Gastrocnemius medialis (tissue), 4 donors: ENCODE measurements at regions not wholly inside any gene's neighbourhood (a gene's known extent, or its start where the extent isn't known, plus 50 kb on each side); places are given as distances from the start of the nearest gene placed in this dataset.
"Not testable (repeated sequence)": the region's sequence is repeated elsewhere in the genome, so short reads cannot be mapped to it uniquely, and the experiment has no call there.

Source experiments
- ATAC-seq, 2 donors: fragments of 150-250 bp; one replicate each; pipeline ENCODE4 v1.9.1; 2016
- DNase-seq, 2 donors: peaks; one replicate each; pipeline ENCODE4 v3.0.0-alpha.2; 2019
- H3K27ac ChIP-seq, 4 donors: fragments of 200-600 bp; sonication (generic); 1 replicate in 1 of 4; 2 replicates in 3 of 4; pipeline ENCODE4 v1.5.1; 2016 to 2018; ENCODE audit warnings: mild to moderate bottlenecking in 2 of 4, moderate library complexity in 1 of 4
- H3K27me3 ChIP-seq, 3 donors: fragments of 200-600 bp; sonication (generic) in 2 of 3; 1 replicate in 1 of 3; 2 replicates in 2 of 3; pipeline versions ENCODE4 v1.5.1 to v1.6.0; 2016 to 2019; ENCODE audit warnings: mild to moderate bottlenecking in 1 of 3, moderate library complexity in 1 of 3
- H3K36me3 ChIP-seq, 2 donors: fragments of 200-600 bp; sonication (generic) in 1 of 2; one replicate each; pipeline ENCODE4 v1.5.1; 2017 to 2018
- H3K4me1 ChIP-seq, 2 donors: fragments of 200-600 bp; sonication (generic) in 1 of 2; one replicate each; pipeline ENCODE4 v1.5.1; 2016 to 2017; ENCODE audit warnings: mild to moderate bottlenecking in 2 of 2
- H3K4me3 ChIP-seq, 4 donors: fragments of 200-600 bp; sonication (generic) in 3 of 4; 1 replicate in 1 of 4; 2 replicates in 3 of 4; pipeline ENCODE4 v1.5.1; 2016 to 2019; ENCODE audit warnings: mild to moderate bottlenecking in 2 of 4
- H3K9me3 ChIP-seq, 3 donors: fragments of 200-600 bp; sonication (generic) in 2 of 3; 1 replicate in 1 of 3; 2 replicates in 2 of 3; pipeline ENCODE4 v1.5.1; 2016 to 2019
- POLR2A ChIP-seq, 2 donors: fragments of 450-650 bp; IDR thresholded peaks; one replicate each; pipeline ENCODE4 v1.6.1; 2017; ENCODE audit warnings: antibody characterized with exemption in 2 of 2, mild to moderate bottlenecking in 2 of 2, moderate library complexity in 2 of 2
- in situ Hi-C, 4 donors: fragments of 200-750 bp; cut with MboI; loops; one replicate each; pipeline versions ENCODE4 v1.15.0 to v1.8.0; 2017; ENCODE audit warnings: low sequenced_read_pairs in 4 of 4
- intact Hi-C: fragments of 100-400 bp; cut with DNase I; formaldehyde crosslinking; loops from one replicate; pipeline ENCODE4 v1.15.1; 2023; ENCODE audit warnings: low total_unique reads
- TF ChIP-seq, protein P1 (sequence below), 5 experiments: fragments of 450-650 bp in 3 of 5; fragments of 200-600 bp in 2 of 5; sonication (generic) in 2 of 5; IDR thresholded peaks in 4 of 5; conservative IDR thresholded peaks in 1 of 5; 1 replicate in 4 of 5; 2 replicates in 1 of 5; pipeline ENCODE4 v1.5.1; 2016 to 2019; ENCODE audit warnings: antibody characterized with exemption in 5 of 5, mild to moderate bottlenecking in 3 of 5, moderate library complexity in 3 of 5

- in situ Hi-C loops (no loop called here), intact Hi-C loops (no loop called here)
- H3K4me1 ChIP-seq = no peaks in the 10 kb centered on the region
- H3K27me3 ChIP-seq = no peaks in the 10 kb centered on the region
- TF ChIP-seq POLR2A (IDR thresholded peaks at IDR 0.05) = no peak
- TF ChIP-seq, protein P1, sequence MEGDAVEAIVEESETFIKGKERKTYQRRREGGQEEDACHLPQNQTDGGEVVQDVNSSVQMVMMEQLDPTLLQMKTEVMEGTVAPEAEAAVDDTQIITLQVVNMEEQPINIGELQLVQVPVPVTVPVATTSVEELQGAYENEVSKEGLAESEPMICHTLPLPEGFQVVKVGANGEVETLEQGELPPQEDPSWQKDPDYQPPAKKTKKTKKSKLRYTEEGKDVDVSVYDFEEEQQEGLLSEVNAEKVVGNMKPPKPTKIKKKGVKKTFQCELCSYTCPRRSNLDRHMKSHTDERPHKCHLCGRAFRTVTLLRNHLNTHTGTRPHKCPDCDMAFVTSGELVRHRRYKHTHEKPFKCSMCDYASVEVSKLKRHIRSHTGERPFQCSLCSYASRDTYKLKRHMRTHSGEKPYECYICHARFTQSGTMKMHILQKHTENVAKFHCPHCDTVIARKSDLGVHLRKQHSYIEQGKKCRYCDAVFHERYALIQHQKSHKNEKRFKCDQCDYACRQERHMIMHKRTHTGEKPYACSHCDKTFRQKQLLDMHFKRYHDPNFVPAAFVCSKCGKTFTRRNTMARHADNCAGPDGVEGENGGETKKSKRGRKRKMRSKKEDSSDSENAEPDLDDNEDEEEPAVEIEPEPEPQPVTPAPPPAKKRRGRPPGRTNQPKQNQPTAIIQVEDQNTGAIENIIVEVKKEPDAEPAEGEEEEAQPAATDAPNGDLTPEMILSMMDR (IDR thresholded peaks at IDR 0.05 in 4 of 5, conservative IDR thresholded peaks at IDR 0.05 in 1 of 5) = no peak
- H3K4me3 ChIP-seq = no peak overlapping the region
- no peak for ATAC-seq
- no peaks in the 10 kb centered on the region for H3K9me3 ChIP-seq
- no peaks in the 10 kb centered on the region for H3K36me3 ChIP-seq
- H3K27ac ChIP-seq = no peak overlapping the region
- DNase-seq = no peak
Observed at GRCh38 chr20:25761596-25761995, 64.9 kb upstream of the ZNF337 start.

DNA sequence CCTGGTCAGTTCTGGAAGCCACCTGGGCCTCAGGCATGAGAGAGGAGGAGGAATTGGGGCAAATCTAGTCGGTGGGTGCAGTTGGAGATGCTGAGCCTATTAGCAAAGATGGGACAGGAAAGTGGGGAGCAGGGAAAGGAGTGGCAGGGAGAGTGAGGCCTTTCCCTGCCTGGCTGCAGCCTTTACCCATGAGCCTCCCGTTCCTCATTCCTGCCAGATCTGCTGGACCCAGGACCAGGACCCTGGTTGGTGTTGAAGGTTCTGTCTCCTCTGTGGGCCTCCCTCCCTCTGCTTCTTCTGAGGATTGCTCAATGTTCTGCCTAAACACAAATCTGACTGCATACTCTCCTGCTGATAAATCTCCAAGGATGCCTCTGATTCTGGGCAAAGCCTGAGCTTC lies 64.4 kb upstream of the ZNF337 start:
- H3K4me1 ChIP-seq, H3K27ac ChIP-seq, in situ Hi-C loops, ATAC-seq, intact Hi-C loops, H3K27me3 ChIP-seq, H3K9me3 ChIP-seq, DNase-seq, H3K36me3 ChIP-seq, H3K4me3 ChIP-seq: not testable (repeated sequence)

- no peak for DNase-seq
- peak overlapping the region; percentile 43 to 54 (median 48) for H3K4me3 ChIP-seq
Observed at GRCh38 chr20:25750765-25751696, 54.4 kb upstream of the ZNF337 start.

DNA sequence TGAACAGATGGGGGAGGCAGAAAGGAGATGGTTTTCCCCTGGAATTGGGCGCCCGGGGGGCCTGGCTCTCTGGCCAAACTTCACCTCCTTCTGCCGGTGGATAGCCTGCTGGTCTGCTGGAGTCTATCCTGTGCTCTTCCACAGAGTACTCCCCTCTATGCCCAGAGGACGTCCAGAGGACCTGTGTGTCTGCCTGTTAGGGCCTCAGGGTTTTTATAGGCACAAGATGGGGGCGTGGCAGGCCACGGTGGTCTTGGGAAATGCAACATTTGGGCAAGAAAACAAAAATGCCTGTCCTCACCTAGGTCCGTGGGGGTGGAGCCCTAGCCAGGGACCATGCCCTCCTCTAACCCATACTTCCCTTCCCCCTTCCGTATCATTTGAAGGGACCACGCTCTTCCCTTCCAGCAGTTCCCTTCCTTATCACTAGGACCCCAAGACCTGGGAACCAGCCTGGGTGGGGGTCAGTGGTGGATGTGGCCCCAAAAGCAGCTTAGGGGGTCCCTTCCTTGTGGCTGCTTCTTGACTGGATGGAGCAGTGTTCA lies 53.6 kb upstream of the ZNF337 start:
- intact Hi-C loops = no loop called here
- H3K27ac ChIP-seq = no peak overlapping the region

More at GRCh38 chr20:25750765-25751696, 54.4 kb upstream of the ZNF337 start:
- TF ChIP-seq POLR2A (IDR thresholded peaks at IDR 0.05) = no peak
- TF ChIP-seq, protein P1 (IDR thresholded peaks at IDR 0.05 in 4 of 5, conservative IDR thresholded peaks at IDR 0.05 in 1 of 5) = no peak
- peak; percentile 42 to 84 for ATAC-seq
- in situ Hi-C loops (no loop called here), intact Hi-C loops (no loop called here)
- Histone ChIP-seq H3K4me1 (no peaks in the 10 kb centered on the region), H3K27me3 (no peaks in the 10 kb centered on the region), H3K9me3 (no peaks in the 10 kb centered on the region), H3K27ac (no peak overlapping the region), H3K36me3 (no peaks in the 10 kb centered on the region)

GRCh38 chr20:25749649-25750048 lies 53.0 kb upstream of the ZNF337 start:
- in situ Hi-C loops = no loop called here
- ATAC-seq = no peak

More for the DNA sequence above, 53.6 kb upstream of the ZNF337 start:
- H3K9me3 ChIP-seq = no peaks in the 10 kb centered on the region
- no peak for DNase-seq
- no peaks in the 10 kb centered on the region for H3K27me3 ChIP-seq
- no peak for ATAC-seq
- TF ChIP-seq, protein P1 (IDR thresholded peaks at IDR 0.05 in 4 of 5, conservative IDR thresholded peaks at IDR 0.05 in 1 of 5) = no peak
- no peak for TF ChIP-seq POLR2A (IDR thresholded peaks at IDR 0.05)
- H3K36me3 ChIP-seq = no peaks in the 10 kb centered on the region
- in situ Hi-C loops = no loop called here
- H3K4me1 ChIP-seq = no peaks in the 10 kb centered on the region
- H3K4me3 ChIP-seq = peak overlapping the region; percentile 43 to 54 (median 48)

More at GRCh38 chr20:25749649-25750048, 53.0 kb upstream of the ZNF337 start:
- H3K27ac ChIP-seq = no peak overlapping the region
- TF ChIP-seq, protein P1 (IDR thresholded peaks at IDR 0.05 in 4 of 5, conservative IDR thresholded peaks at IDR 0.05 in 1 of 5) = no peak
- TF ChIP-seq POLR2A (IDR thresholded peaks at IDR 0.05) = no peak
- H3K27me3 ChIP-seq = no peaks in the 10 kb centered on the region
- DNase-seq = no peak
- H3K9me3 ChIP-seq = no peaks in the 10 kb centered on the region
- H3K36me3 ChIP-seq = no peaks in the 10 kb centered on the region
- H3K4me1 ChIP-seq = no peaks in the 10 kb centered on the region
- no peak overlapping the region for H3K4me3 ChIP-seq
- intact Hi-C loops = no loop called here
